Superior temporal gyrus (tissue), 1 donor: ENCODE measurements at regions not wholly inside any gene's neighbourhood (a gene's known extent, or its start where the extent isn't known, plus 50 kb on each side); places are given as distances from the start of the nearest gene placed in this dataset.
"Not testable (repeated sequence)": the region's sequence is repeated elsewhere in the genome, so short reads cannot be mapped to it uniquely, and the experiment has no call there.

Experiments used
- DNase-seq: peaks from one replicate; pipeline ENCODE4 v3.0.0-alpha.2; 2016; ENCODE audit errors: extremely low spot score

DNA sequence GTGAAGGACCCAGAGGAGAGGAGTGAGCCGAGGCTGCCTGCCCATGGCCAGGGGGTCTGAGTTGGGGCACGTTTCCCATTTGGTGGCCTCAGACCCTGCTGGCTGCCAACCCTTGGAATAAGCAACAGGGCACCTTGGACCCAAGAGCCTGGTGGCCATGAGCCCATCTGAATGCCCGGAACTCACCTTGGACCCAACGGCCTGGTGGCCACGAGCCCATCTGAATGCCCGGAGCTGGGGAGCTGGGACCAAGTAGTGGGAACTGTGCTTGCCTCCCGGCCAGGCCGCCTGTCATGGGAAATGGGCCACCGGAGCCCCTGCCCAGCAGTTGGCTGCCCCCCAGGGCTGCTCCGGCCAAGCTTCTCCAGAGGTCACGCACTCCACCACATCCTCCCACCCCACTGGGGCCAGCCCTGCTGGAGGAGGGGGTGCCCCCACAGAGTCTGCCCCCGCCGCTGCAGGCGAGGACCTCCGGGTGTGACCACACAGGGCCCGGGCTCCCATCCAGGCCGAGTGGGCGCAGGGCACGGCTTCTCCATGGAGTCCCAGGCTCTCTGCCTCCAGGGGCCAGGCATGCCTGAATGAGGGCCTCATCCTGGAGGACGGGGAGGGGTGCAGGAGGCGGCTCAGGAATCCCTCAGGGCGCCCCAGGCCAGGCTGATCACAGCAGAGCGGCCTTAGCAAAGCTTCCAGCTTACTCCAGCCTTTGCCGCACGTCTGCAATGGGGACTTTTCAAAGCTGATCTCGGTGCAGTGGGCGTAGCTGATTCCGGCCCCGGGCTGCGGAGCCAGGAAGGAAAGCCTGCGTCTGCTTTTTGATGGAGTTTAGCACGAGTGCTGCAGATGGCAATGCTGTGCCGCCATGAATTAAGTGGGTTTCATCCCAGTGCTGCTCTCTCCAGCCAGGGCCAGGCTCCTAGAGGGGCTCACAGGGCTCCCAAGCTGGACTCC lies 146.3 kb downstream of the LAT start:
- not testable (repeated sequence) for DNase-seq

DNA sequence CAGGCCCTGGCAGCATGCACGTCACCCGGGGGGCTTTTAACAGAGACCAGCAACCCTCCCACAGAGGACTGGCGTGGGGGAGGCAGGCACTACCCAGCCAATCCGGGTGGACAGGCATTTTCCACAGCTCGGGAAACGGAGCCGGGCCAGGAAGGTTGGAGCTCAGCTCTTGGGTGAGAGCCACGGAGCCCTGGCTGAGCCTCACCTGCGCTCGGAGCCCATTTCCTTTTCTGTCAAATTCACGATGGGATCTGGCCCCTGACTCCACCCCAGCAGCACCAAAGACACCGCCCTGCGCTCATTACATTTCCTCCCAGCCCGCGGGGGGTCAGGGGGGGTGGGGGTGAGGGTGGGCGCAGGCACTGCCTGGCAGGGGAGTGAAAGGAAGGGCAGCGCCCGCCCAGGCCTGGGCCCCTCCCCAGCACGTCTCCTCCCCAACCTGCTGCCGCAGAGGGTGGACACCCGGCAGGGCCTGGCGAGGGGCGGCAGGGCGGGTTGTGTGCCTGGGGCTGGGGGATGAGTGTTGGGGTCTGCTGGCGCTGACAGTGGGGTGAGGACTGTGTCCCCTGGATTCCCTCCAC lies 145.4 kb downstream of the LAT start:
- DNase-seq = not testable (repeated sequence)

DNA sequence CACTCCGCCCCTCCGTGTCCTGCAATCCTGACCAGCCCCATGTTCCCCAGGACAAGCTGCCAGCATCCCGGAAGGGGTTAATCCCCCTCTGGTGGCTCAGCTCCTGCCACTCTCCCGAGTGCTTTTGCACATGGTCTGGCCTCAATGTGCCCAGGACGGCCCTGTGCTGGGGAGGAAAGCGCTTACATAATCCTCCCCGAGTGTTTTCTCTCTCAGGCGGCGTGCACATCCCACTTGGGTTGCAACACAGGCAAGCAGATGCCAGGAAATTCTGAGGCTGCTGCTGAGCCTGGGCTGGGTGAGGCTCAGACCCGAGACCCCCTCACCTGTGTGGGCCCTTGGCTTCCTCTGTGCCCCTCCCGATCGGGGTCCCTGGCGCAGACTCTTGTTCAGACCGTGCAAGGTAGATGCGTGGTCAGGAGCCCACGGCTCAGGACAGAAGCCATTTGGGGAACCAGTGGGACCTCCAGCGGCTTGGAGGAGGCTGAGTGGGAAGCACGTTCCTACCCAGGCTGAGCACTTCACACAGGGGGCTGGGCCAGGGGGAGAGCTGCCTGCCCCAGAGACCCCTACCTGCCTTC lies 144.7 kb downstream of the LAT start:
- DNase-seq = peak; percentile 46

DNA sequence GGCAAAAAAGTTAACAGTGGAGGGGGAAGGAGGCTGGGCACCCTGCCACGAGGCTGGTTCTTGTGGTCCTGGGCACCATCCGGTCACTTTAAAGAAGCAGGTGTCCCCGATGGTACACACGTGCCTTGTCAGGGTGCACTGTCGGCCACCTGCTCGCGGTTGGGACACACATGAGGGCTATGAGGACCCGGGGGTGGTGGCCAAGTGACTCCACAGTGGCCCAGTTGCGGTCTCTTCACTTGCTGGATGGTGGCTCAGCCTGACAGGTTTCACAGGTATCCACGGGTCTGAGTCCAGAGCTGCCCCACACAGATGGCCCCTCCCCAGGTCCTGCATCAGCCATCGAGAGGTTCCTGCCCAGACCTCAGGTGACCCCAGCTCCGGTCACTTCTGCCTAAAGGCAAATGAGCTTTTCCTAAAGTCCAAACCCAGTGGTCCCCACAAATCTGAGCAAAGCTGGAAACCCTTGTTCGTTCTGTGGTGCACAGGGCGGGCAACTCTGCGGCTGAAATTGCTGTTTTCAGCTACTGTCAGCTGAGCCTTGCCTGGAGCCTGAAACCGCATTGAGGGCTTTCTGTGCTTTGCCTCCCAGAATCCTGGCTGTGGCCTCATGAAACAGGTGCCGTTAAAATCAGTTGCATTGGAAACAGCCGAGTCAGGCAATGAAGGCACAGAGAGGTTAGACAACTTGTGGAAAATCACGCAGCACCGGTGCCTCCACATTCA lies 144.0 kb downstream of the LAT start:
- DNase-seq = not testable (repeated sequence)

DNA sequence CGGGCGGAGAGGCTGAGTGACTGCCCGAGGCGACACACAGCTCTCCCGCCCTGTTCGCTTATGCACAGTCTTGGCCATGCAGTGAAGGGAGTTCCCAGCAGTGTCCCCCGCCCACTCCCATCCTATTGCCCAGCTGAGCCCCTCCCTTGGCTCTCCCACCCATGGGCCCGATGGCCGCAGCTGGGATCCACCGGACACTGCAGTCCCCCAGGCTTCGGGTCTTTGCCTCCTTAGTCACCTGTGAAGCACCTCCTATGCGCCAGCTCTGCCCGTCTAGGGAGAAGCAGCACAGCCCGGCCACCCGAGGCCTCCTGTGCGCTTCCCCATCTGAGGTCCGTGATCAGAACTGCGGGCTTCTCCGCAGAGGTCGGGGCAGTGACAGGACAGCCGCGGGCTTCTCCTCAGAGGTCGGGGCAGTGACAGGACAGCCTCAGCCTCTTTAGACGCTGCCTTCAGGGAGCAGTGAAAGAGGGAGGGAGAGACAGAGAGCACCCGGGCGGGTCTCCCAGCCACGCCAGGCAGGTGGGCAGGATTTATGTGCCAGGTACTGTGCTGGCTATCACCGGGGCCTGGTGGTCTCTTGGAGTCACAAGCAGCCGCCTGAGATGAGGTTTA lies 143.1 kb downstream of the LAT start:
- not testable (repeated sequence) for DNase-seq

DNA sequence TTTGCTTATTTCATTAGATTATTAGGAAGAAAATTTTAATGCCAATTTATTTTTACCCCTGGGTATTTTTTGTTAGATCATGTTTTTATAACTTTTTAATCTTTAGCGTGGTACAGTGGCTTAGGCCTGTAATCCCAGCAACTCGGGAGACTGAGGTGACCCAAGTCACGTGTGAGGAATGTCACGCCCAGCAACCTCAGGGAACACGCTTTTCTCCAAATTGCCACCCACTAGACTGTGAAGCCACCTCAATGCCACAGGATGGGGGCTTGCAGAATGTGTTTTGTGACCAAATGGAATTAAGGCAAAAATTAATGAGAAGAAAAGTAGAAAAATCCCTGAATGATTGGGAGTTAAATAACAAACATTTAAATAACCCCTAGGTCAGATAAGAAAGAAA lies 141.8 kb downstream of the LAT start:
- no peak for DNase-seq

DNA sequence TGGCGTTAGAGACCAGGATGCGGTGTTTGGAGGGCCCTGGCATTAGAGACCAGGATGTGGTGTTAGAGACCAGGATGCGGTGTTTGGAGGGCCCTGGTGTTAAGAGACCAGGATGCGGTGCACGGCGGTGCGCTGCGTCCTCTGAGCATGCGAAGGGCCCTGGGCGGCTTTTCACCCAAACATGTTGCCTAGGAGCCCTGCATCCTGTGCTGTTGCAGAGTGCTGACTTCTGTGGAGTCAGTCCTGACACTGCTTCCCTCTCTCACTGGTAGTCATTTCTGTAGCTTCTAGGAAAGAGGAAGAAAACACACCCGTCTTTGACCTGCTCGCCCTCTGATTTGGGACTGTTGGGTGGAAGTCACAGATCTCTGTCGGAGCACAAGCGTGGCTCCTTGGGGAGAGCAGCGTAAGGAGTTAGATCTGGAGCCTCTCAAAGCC lies 141.2 kb downstream of the LAT start:
- DNase-seq = no peak

DNA sequence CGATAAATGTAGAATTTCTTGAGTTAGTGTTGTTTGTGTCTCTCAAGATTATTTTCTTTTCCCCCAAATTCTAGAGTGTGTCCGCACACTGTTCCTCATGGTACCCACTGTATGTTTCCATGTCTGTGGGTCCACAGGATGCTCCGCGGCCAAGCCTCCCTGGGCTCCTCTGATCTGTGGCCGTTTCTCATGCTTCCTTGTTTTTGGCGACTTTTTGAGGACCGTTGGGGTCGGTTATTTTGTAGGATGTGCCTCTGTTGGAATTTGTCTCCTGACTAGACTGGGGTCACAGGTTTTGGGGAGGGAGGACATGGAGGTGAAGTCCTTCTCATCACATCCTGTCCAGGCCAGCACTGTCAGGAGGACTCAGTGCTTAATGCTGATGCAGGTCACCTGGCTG lies 140.0 kb downstream of the LAT start:
- no peak for DNase-seq

DNA sequence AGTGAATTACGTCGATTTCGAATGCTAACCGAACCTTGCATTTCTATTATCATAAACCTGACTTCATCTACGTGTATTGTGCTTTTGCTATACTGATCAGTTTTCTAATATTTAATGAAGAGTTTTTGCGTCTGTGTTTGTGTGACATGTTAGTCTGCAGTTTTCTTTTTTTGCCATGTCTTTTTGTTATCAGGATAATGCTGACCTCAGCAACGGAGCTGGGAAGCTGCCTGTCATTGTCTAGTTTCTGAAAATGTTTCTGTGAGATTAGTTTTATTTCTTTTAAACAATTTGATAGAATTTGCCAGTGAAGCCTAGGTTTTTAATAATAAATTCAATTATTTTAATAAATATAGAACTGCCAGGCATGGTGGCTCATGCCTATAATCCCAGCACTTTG lies 139.3 kb downstream of the LAT start:
- DNase-seq = not testable (repeated sequence)

DNA sequence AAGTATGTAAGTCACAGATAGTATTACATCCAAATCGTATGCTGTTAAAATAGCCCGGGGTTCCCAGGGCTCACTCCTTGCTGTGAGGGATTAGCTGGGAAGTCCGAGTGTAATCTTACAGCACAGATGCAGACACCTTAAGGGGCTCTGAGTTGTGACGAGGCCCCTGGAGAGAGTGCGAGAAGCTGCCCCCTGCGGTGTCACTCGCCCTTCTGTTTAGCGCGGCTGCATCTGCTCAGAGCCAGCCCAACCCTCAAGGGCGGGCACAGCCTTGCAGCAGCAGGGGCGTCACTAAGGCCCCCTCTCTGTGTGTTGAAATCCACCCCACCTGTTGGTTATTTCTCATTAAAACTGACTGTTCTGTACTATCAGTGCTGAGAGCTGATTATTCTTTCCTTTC lies 135.8 kb downstream of the LAT start:
- DNase-seq = not testable (repeated sequence)

DNA sequence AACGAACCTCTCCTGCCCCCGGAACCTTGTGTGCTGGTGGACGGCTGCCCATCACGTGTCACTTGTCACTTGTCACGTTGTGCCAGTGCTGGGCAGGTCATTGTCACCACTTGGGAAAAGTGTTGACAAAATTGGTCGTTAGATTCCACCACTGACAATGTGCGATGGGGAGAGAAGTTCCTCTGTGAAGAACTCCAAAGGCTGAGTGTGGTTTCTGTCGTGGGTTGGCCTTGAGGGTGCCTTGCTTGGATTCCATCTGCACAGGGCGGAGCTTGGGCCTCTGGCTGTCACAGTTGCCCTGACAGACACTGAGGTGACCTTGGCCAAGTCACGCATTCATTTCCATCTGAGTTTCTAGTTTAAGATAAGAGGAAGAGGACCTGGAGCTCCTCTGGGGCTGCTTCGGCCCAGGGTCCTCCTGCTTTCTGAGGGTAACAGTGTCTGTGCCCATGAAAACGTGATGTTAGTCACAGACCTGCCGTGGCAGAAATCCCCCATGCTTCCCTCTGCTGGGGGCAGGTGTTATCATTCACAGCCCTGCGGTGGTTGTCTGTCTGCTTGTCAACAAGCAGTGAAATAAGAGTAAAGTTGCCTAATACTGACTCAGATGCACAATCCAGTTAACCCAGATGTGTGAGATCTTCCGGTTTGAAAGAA lies 133.6 kb downstream of the LAT start:
- not testable (repeated sequence) for DNase-seq

DNA sequence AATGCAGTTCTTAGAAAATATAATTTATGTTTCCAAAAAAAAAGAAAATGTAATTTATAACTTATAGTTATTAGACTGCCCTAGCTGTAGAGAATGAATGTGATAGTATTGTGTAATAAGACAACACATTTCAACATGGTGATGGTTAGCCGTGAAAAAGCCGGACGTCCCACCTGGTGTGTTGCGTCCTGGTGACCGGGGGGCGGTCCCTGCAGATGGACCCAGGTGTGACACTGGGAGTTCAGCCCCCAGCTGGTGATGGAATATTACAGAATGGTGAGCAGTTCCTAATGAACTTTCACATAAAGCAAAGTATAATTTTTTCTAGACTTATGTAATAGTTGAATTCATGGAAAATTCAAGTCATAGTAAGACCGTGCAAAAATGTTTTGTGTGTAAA lies 132.8 kb downstream of the LAT start:
- no peak for DNase-seq

DNA sequence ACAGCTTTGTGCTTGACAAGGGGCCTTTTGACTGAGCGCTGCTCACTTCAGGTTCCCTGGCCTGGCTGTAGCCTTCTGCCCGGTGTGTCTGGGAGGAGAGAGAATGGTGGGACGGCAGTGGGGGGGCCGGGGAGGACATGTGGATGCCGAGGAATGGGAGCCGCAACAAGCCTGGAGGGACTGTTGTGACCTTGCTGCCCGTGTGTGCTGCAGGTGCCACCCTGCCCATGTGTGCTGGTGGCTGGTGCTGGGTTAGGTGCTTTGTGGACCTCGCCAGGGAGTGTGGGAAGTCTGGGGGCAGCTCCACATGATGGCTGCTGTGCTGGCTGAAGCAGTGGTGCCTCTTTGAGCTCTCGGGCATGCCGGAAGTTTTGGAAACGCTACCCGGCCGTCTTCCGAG lies 132.1 kb downstream of the LAT start:
- DNase-seq = no peak

DNA sequence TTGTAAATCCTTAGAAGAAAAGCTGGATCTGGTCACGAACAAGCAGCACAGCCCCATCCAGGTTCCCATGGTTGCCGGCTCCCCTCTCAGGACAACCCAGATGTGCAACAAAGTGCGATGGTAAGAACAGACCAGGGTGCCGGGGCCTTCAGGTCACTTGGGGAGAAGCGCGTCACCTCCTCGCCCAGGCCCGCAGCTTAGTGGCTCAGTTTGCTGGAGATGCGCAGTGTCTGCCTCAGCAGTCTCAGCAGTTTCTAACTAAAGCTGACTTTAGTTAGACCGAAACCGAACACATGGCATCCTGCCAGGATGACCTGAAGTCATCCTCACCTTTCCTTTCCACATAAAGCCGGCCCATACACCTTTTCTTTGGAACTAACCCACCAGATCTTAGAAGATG lies 131.4 kb downstream of the LAT start:
- not testable (repeated sequence) for DNase-seq

DNA sequence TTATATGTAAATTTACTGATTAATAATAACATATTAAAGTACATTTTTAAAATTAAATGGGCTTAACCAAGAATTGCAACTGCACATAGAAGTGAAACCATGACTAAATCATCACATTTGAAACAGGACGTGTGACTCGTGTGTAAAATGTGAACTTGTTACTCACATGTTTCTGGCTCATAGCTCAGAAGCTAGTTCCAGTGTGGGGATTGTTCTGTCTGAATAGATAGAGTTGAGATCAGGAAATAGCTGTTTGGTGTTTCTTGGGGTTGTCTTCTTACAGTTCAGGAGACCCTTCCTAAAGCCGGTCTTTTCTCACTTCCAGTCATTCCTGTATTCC lies 130.9 kb downstream of the LAT start:
- not testable (repeated sequence) for DNase-seq

DNA sequence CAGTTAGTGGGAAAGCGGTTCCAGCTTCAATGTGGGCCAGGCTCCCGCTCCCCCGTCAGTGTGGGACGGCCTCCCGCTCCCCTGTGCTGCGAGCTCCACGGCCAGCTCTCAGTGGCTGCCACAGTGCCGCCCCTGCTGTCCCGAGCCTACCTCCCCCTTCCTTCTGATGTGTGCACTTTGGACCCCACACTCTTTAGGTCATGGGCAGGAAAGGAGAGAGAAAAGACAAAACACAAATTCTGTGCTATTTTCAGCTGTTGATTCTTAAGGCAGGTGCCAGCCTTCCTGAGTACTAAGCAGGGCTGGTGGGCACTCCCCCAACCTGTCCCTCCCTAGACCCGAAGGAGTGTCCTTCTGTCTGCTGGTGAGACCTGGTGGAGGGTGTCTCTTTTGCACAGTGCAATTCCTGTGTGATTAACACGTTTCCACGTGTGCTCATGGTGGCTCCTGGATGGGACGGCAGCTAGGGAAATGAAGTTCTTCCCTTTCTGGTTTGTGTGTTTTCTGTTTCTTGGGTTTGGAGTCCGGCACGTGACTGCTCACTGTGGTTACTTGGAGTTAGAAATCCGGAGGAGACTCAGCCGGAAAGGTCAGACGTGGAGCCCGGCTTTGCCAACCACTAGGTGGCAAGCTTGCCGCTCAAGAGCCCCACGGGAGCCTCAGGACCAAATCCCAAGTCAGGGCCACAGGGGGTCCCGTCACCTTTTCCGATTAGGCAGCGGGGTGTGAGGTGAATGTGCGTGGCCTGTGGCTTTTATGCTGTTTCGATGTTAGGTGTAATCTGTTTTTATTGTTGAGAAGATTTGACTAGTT lies 130.3 kb downstream of the LAT start:
- not testable (repeated sequence) for DNase-seq

DNA sequence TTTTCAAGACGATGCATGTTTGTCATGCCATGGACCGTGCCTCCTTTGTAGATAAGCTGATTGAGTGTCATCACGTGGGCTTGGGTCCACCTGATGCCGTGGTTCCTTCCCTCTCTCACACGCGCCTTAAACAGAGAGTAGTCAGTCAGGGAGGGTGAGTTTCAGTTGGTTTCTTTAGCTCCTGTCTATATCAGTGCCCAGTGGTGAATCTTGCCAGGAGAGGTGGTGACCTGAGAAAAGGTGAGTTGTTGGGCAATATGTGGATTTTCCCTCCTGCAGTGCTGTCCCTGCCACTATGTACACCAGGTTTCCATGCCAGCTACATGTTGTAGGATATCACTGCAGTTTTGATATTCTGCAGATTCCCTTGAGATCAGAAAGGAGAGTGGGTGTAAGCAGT lies 129.7 kb downstream of the LAT start:
- no peak for DNase-seq

DNA sequence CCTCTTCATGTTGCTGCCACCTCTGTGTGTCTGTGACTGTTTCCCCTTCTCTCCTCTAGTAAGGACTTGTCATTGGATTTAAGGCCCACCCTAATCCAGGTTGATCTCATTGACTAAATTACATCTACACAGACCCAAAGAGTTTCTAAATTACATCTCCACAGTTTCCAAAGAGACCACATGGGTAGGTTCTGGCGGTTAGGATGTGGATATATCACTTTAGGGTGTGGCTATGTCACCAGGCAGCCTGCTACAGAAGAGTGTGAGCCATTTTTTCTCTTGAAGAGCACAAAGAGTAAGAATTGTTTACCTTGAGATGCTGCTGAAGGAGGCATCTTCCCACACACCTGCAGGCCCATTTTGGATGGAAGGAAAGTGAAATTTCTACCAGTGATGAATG lies 128.6 kb downstream of the LAT start:
- DNase-seq = not testable (repeated sequence)

DNA sequence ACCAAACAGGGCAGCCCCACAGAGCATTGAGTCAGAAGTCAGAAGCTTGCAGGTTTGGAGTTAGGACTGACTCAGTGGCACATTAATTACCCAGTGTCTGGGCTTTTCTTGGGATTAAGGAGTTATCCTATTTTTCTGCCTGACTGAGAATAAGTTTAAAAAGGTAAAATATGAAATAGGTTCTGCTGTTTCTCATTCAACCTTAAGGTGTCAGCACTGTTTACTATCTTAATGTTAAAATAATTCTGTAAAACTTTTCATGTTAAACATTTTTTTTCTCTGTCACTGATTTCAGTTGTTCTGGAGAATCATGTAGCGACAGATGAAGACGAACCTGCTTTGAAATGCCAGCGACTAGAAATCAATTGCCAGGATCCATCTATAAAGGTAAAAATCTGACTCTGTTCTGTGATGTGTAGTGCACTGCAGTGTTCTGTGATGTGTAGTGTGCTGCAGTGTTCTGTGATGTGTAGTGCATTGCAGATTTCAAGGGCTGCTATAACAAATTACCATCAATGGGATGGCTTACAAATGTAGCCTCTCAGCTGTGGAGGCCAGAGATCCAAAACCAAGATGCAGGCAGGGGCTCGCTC lies 128.0 kb downstream of the LAT start:
- no peak for DNase-seq
